HG03520 (cell line): ENCODE measurements at regions not wholly inside any gene's neighbourhood (a gene's known extent, or its start where the extent isn't known, plus 50 kb on each side); places are given as distances from the start of the nearest gene placed in this dataset.

ENCODE experiments used
- ATAC-seq: cut with Tn5 transposase; IDR thresholded peaks from one replicate; pipeline ENCODE4 v1.9.1; 2021; ENCODE audit warnings: mild to moderate bottlenecking, moderate library complexity; ENCODE audit not compliant: unreplicated experiment

DNA sequence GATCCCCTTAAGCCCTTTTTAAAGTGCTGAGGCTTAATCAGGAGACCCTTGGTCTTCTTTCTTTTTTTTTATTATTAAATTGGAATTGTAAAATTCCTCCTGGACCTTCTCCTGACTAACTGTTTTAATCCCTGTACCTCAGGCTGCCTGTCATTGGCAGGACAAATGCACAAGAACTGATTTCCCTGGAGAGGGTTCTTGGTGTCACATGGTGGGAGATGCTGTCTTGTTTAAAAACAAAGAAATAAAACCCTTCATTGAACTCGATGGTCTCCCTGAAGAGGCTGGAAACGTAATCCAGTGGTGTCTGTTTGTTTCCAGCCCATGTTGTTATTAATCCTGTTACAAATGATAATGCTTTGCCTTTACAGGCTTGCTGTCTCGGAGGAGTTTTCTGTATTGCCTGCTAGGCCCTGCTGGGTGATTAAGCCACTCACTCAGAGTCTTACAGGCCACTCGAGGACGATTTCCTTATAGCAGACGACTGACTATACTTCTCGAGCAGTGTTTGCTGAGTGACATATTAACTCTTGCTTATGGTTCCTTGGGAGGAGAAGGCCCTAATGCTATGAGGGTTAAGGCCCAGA, 100.5 kb upstream of the MGAT5 start:
- no peak for ATAC-seq

GRCh38 chr2:134154246-134154645, 99.6 kb upstream of the MGAT5 start:
- ATAC-seq, result peak; percentile 41

GRCh38 chr2:134155134-134155533, 98.7 kb upstream of the MGAT5 start:
- ATAC-seq, result peak; percentile 78

DNA sequence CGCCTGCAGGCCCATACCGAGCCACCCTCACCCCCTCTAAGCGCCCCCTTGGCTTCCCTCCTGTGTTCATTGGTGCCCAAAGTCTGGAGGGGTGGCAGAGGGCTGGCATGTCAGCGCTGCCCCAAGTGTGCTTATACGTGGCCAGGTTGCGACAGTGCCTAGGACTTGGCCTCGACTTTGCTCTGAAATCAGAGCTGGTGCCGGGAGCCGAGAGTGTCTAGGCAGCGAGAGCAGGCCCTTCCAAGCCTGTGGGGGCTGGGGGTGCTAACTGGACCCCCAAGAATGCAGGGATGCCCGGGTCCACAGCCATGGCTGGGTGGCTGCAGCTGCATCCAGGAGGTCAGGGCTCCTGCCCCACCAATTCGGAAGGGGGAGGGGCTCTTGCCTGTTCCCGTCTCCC, 95.6 kb upstream of the MGAT5 start:
- no peak for ATAC-seq

- ATAC-seq, result no peak
These were observed 92.7 kb upstream of the MGAT5 start for GRCh38 chr2:134161170-134161547.

DNA sequence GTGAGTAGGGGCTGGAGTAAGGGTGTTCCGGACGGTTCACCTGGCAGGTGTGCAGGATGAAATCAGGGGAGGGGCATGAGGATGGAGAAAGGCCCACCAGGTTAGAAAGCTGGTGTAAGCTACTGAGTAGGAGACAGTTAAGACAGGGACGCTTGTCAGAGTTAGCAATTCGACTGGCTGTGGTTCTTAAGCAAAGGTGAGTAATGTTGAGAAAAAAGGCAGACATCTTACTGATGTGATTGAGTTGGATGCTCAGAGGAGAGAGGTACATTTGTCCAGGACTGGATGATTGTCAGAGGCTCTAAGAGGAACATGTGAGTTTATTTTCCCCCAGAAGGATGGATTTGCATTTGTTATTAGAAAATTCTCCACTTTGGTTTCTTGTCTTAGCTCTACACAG, 90.5 kb upstream of the MGAT5 start:
- ATAC-seq, result no peak

GRCh38 chr2:134164306-134164705, 89.6 kb upstream of the MGAT5 start:
- no peak for ATAC-seq

DNA sequence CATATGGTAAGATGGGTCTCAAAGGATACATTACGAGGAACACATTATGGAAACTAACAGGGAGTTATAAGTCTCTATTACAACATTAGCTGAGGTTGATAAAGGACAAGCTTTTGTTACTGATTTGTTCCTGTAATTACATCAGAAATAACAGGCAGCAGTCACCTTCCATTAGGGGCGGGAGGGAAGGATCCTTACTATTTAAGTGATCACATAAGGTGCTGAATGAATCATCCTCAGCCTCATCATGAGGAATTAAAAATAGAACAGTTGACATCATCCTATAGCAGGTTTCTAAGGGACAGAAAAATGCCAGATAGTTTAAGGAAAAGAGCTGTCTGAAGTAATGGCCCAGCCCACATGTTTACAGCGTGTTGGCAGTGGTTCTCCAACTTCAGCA, 86.9 kb upstream of the MGAT5 start:
- ATAC-seq, result no peak

DNA sequence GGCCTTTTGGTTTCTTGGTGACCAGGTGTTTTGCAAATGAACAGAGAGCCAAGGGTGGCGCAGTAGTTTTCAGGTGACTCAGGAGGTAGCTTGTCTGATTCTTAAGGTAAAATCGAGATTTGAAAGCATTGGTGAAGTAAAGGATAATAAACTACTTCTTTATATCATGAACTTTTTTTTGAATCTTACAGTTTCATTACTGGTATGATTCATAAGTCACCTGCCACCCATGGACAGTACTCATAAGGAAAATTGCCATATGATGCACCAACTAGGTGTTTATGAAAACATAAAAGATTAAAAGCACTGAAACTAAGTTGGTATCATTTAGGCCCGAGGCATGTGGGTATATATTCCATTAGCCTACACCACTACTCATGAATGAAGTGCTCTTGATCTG, 84.1 kb upstream of the MGAT5 start:
- ATAC-seq, result peak; percentile 76

- ATAC-seq, result peak; percentile 5
These were observed 83.6 kb upstream of the MGAT5 start for GRCh38 chr2:134170294-134170693.

DNA sequence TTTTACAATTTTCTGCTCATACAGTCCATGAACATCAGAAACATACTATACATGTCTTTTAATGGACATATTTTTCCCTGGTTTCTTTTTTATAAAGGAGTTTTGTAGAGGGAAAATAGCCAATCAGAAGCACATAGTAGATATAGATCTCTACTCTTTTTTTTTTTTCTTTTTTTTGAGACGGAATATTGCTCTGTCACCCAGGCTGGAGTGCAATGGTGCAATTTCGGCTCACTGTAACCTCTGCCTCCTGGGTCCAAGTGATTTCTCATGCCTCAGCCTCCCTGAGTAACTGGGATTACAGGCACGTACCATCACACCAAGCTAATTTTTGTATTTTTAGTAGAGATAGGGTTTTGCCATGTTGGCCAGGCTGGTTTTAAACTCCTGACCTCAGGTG, 83.2 kb upstream of the MGAT5 start:
- ATAC-seq, result no peak

DNA sequence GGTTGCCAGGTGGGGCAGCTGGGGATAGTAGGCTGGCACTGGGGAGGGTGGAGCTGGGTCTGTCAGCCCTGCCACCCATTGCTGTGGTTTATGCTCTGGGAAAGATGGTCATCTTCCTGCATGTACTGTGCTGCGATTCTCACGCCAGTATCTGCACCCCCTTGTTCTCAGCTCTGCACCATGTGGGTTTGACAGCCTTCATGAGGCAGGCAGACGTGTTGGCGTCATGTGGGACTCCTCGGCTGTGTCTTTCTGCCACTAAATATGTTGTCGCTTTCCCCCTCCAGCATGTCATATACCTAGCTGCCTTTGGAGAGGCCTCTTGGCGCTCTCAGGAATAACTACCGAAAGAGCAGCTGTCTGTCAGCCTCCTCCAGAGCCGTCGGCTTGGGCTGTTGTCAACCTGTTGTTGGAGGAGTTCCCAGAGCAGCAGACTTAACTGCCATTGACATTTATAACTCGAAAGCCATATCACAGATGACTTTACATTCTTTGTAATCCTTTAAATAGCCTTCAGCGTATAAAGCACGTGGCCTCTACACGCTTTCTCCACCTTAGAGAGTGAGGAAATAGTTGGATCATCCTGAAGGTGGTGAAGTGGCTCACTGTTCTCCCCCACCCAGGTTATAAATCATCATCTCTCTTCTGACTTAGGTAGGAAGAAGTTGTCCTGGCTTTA, 80.4 kb upstream of the MGAT5 start:
- no peak for ATAC-seq

DNA sequence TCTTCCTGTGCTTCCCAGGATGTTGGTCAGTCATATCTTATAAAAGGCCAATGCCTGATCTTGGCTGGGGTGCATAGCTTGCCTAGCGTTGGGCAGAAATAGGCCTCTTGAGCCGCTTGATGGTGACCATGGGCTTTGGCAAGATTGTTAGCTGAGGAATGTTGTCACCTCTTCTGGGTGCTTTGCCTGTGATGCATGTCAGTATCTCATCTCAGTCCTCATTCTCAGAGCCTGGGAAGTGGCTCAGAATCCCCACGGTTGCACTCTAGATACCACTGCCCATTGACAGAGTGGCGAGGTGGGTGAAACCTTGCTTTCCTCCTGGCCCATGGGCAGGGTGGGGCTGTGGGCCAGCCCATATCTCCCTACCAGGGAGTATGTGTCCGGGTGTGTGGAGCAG, 79.2 kb upstream of the MGAT5 start:
- ATAC-seq, result no peak

DNA sequence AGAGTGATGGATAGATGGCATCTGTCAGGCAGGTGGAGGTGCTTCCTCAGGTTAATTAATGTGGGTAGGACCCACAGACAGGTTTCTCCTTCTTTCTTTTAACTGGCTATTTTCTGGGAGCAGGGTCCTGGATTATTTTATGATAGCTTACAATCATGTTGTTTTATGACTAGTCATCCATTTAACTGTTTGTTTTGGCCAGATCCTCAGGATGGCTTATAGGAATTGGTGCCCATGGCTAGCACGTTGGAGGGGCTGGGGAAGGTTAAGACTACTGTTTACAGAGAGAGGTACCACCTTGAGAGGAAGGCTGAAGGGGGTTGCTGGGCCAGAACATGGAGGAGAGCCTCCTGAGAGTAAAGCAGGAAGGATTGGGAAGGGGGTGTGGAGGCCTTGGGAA, 78.0 kb upstream of the MGAT5 start:
- no peak for ATAC-seq

GRCh38 chr2:134177351-134177931, 76.4 kb upstream of the MGAT5 start:
- no peak for ATAC-seq

- ATAC-seq, result no peak
These were observed 75.6 kb upstream of the MGAT5 start for GRCh38 chr2:134178138-134178877.

DNA sequence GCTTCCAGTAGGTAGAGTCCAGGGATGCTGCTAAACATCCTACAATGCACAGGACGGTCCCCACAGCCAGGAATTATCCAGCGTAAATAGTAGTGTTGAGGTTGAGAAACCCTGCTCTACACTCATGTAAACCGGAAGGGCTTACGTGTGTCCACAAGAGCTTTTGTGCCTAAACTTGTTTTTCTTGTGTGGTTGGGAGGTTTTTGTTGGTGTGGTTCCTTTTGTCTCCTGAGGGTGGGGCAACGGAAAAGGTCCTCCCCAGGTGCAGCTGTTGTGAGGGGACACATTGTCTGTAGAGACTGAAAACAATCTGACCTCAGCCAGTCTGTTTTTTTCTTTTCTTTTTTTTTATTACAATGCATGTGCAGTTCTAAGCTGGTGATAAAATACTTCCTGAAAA, 72.7 kb upstream of the MGAT5 start:
- ATAC-seq, result peak; percentile 66

GRCh38 chr2:134183679-134184078, 70.2 kb upstream of the MGAT5 start:
- no peak for ATAC-seq

DNA sequence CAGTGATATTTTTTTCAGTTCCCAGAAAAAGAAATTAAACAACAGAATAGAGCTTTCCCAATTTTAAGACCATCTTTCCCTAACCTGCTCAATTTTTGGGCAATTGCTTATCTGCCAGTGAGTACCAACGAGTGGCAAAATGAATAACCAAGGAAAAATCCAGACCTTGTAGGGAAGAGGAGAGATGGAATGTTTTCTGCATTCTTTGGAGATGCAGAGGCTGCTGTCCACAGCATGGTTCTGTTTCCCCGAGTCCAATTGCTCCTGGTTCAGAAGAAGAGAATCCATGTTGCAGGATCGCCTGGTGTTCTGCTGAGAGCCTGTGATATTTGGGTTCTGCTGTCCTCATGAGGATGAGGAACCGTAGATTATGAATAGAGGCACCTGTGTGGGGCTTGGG, 68.2 kb upstream of the MGAT5 start:
- no peak for ATAC-seq

- no peak for ATAC-seq
These were observed 64.7 kb upstream of the MGAT5 start for GRCh38 chr2:134189009-134189720.

GRCh38 chr2:134190062-134190806, 63.6 kb upstream of the MGAT5 start:
- ATAC-seq, result no peak
